ENCODE measurements at regions not wholly inside any gene's neighbourhood (a gene's known extent, or its start where the extent isn't known, plus 50 kb on each side); places are given as distances from the start of the nearest gene placed in this dataset.

DNA sequence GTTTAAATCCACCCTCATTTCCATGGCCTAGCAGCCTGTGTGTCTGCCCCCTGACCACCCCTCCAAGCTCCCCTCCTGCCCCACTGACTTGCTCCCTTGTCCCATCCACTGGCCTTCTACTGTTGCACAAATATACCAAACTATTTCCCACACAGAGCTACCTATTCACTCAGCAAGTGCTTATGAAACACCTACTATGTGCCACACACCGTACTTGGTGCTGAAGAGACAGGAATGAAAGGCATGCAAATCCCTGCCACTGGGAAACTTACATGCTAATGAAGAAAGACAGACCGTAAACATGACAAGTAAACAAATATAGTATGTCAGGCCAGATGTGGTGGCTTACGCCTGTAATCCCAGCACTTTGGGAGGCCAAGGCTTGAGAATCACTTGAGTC is 49.9 kb upstream of the CAPZB start:
- no TSS peak for BruUV-seq (replicated peaks)
- FAIRE-seq, result no peak
- 62% methylated on average over 3 of the region's 3 CpGs for WGBS (ENCODE audit: insufficient coverage, insufficient replicate concordance, low lambda C conversion rate, missing lambda C conversion rate)

More for the DNA sequence above, 49.9 kb upstream of the CAPZB start:
- Histone ChIP-seq H3K36me3 (ENCODE audit: control insufficient read depth in 2 of 2, insufficient read depth in 2 of 2, low read length in 1 of 2) (no peaks in the 10 kb centered on the region), H4K20me1 (ENCODE audit: control insufficient read depth, insufficient read depth) (no peaks in the 10 kb centered on the region), H2AFZ (ENCODE audit: control insufficient read depth, low read depth, low read length) (no peak overlapping the region), H3K4me2 (ENCODE audit: control insufficient read depth, insufficient read depth) (no peak overlapping the region), H3K9me3 (replicated peaks; ENCODE audit: control insufficient read depth, insufficient read depth, low read length) (peaks cover 2% of the 10 kb centered on the region; the same call in 1 of the 3 replicates), H3K9ac (ENCODE audit: control insufficient read depth, insufficient read depth, low read length) (no peak overlapping the region), H3K27me3 (replicated peaks in 1 of 2; ENCODE audit: control insufficient read depth in 2 of 2, insufficient read depth in 2 of 2, low read length in 1 of 2) (no peaks in the 10 kb centered on the region), H3K4me3 (no peak overlapping the region), H3K79me2 (ENCODE audit: control insufficient read depth, insufficient read depth, low read length) (no peaks in the 10 kb centered on the region), H3K4me1 (ENCODE audit: control insufficient read depth, insufficient read depth, low read length) (no peaks in the 10 kb centered on the region), H3K27ac (ENCODE audit: control insufficient read depth, insufficient read depth) (no peak overlapping the region)
- POLR2A ChIA-PET, result interaction anchor here (0.8 kb wide), 1 partner anchor 9 kb away, joined by 3 read pairs; no protein-coding TSS in a partner anchor
- SMC1A ChIA-PET (ENCODE audit: uncharacterized antibody, unreplicated experiment), result interaction anchor here (0.6 kb wide), 1 partner anchor 14 kb away, joined by 3 read pairs; no protein-coding TSS in a partner anchor
- in situ Hi-C loops (cut with MboI) (no loop called here), intact Hi-C loops (cut with micrococcal nuclease; ENCODE audit: unreplicated experiment) (no loop called here)
- no peak for ATAC-seq
- RAD21 ChIA-PET (ENCODE audit: unreplicated experiment), result no interaction called here
- CTCF ChIA-PET, result interaction anchor here (0.6 kb wide), 1 partner anchor 1873 kb away, joined by 3 read pairs; no protein-coding TSS in a partner anchor
- no peak for TF ChIP-seq SIX5 (IDR thresholded peaks at IDR 0.05; ENCODE audit: low read depth, low read length, severe bottlenecking)
- DNase-seq (ENCODE audit: low read depth, low spot score), result no peak

All from GM12878 (cell line).